HepG2 (cell line): ENCODE measurements at regions not wholly inside any gene's neighbourhood (a gene's known extent, or its start where the extent isn't known, plus 50 kb on each side); places are given as distances from the start of the nearest gene placed in this dataset.

Experiments used
- ATAC-seq: fragments of 200-7000 bp; cut with Tn5 transposase; 3 replicates; pipeline ENCODE4 v1.9.1; 2020; ENCODE audit warnings: mild to moderate bottlenecking, moderate library complexity
- BruUV-seq: library from RNA; stranded (reverse); fragments of 400-500 nt; replicated peaks from 2 replicates; lab custom pipeline; 2021; lab: Mats Ljungman, UMichigan
- CTCF ChIA-PET: fragments of 300-600 bp; formaldehyde crosslinking; extraction: SDS; loops from one replicate; lab custom pipeline; 2021; ENCODE audit warnings: low total read pairs, inconsistent platforms, low intra/inter-chr PET ratio; lab: Yijun Ruan, JAX
- POLR2A ChIA-PET: fragments of 350-600 bp; sonication (Branson Sonifier 250); formaldehyde crosslinking; loops from one replicate; lab custom pipeline; 2020; ENCODE audit warnings: antibody characterized with exemption, inconsistent platforms; lab: Yijun Ruan, JAX
- DNase-seq: peaks from one replicate; pipeline ENCODE4 v3.0.0-alpha.2; 2015; ENCODE audit warnings: low spot score
- FAIRE-seq: peaks from 3 replicates; lab custom pipeline; 2011; peaks lifted over from hg19 to GRCh38; lab: Jason Lieb, UNC
- H2AFZ ChIP-seq: one replicate; pipeline ENCODE4 v1.6.1; 2011; ENCODE audit warnings: low read length, inconsistent platforms
- H3K27ac ChIP-seq: fragments of 300-600 bp; 3 replicates; pipeline ENCODE4 v1.8.0; 2011; ENCODE audit warnings: mixed run types, mild to moderate bottlenecking, mixed read lengths, low read length, inconsistent platforms; ENCODE audit not compliant: insufficient read depth; ENCODE audit errors: extremely low read length
- H3K27me3 ChIP-seq, 2 experiments: fragments of 200-600 bp in 1 of 2; 2 replicates in 1 of 2; 3 replicates in 1 of 2; pipeline versions ENCODE4 v1.6.0 to v1.8.0; 2011; ENCODE audit warnings: low read length in 2 of 2, mild to moderate bottlenecking in 2 of 2, moderate library complexity in 2 of 2, inconsistent platforms in 1 of 2; ENCODE audit not compliant: insufficient read depth in 2 of 2, control insufficient read depth in 1 of 2
- H3K36me3 ChIP-seq, 2 experiments: fragments of 200-600 bp in 1 of 2; replicated peaks in 1 of 2; 2 replicates in 1 of 2; 3 replicates in 1 of 2; pipeline versions ENCODE4 v1.5.1 to v1.8.0; 2011; ENCODE audit warnings: low read length in 2 of 2, inconsistent platforms in 1 of 2; ENCODE audit not compliant: insufficient read depth in 2 of 2, control insufficient read depth in 1 of 2
- H3K4me1 ChIP-seq: 2 replicates; pipeline ENCODE4 v1.5.1; 2012; ENCODE audit warnings: low read length, inconsistent platforms; ENCODE audit not compliant: insufficient read depth
- H3K4me2 ChIP-seq: 2 replicates; pipeline ENCODE4 v1.6.0; 2011; ENCODE audit warnings: low read depth, low read length, inconsistent platforms
- H3K4me3 ChIP-seq, 3 experiments: fragments of 200-600 bp in 1 of 3; sonication (generic), shearing (Covaris generic) in 1 of 3; replicated peaks in 1 of 3; 2 replicates each; pipeline ENCODE4 v1.5.1; 2011 to 2016; ENCODE audit warnings: low read length in 3 of 3, inconsistent platforms in 2 of 3, low read depth in 2 of 3, mild to moderate bottlenecking in 2 of 3, control low read depth in 1 of 3, mixed read lengths in 1 of 3; ENCODE audit not compliant: insufficient read depth in 1 of 3
- H3K79me2 ChIP-seq: one replicate; pipeline ENCODE4 v1.6.1; 2011; ENCODE audit warnings: low read length, inconsistent platforms; ENCODE audit not compliant: insufficient read depth
- H3K9ac ChIP-seq: 2 replicates; pipeline ENCODE4 v1.6.0; 2011; ENCODE audit warnings: mild to moderate bottlenecking, low read depth, low read length, inconsistent platforms; ENCODE audit not compliant: insufficient read depth
- H3K9me3 ChIP-seq: 2 replicates; pipeline ENCODE4 v1.5.1; 2012; ENCODE audit warnings: mild to moderate bottlenecking, low read length
- H4K20me1 ChIP-seq: 2 replicates; pipeline ENCODE4 v1.6.0; 2011; ENCODE audit warnings: inconsistent platforms, mild to moderate bottlenecking, low read length, moderate library complexity; ENCODE audit not compliant: insufficient read depth
- GTF2F1 ChIP-seq: fragments of 150-350 bp; IDR thresholded peaks from 2 replicates; pipeline ENCODE4 v1.6.1; 2014; ENCODE audit warnings: low read length
- MATR3 ChIP-seq: sonication (generic); formaldehyde crosslinking; IDR thresholded peaks from 2 replicates; pipeline ENCODE4 v1.4.0; 2020; ENCODE audit warnings: missing genetic modification reagents
- ZNF292 ChIP-seq: sonication (generic); formaldehyde crosslinking; IDR thresholded peaks from 2 replicates; pipeline ENCODE4 v1.8.1; 2022; ENCODE audit warnings: mild to moderate bottlenecking, low read depth, missing genetic modification reagents, borderline replicate concordance
- WGBS: methylation state at CpG from one replicate; pipeline ENCODE4 v1.1.6; 2017; ENCODE audit warnings: low lambda C conversion rate; 5-methylcytosine and 5-hydroxymethylcytosine counted together
- in situ Hi-C: cut with HindIII; loops from 2 replicates; pipeline ENCODE4 v1.10.0; 2017; ENCODE audit warnings: low pct_unique_long_range_greater_than_20kb; ENCODE audit not compliant: extremely low pct_ligation_motif_present
- intact Hi-C: fragments of 100-400 bp; cut with micrococcal nuclease; formaldehyde crosslinking; loops from one replicate; pipeline ENCODE4 v1.10.0; 2022; ENCODE audit not compliant: unreplicated experiment
- TF ChIP-seq, protein P1 (sequence below): sonication (generic); formaldehyde crosslinking; IDR thresholded peaks from one replicate; pipeline ENCODE4 v1.5.1; 2020; ENCODE audit warnings: mild to moderate bottlenecking, missing genetic modification reagents; ENCODE audit errors: not compliant biosample characterization
- TF ChIP-seq, protein P2 (sequence below): sonication (generic); formaldehyde crosslinking; IDR thresholded peaks from 2 replicates; pipeline ENCODE4 v1.5.0; 2020; ENCODE audit warnings: mild to moderate bottlenecking, low read depth, missing genetic modification reagents, borderline replicate concordance
- TF ChIP-seq, protein P3 (sequence below): fragments of 450-650 bp; IDR thresholded peaks from 2 replicates; pipeline ENCODE4 v1.6.1; 2016

DNA sequence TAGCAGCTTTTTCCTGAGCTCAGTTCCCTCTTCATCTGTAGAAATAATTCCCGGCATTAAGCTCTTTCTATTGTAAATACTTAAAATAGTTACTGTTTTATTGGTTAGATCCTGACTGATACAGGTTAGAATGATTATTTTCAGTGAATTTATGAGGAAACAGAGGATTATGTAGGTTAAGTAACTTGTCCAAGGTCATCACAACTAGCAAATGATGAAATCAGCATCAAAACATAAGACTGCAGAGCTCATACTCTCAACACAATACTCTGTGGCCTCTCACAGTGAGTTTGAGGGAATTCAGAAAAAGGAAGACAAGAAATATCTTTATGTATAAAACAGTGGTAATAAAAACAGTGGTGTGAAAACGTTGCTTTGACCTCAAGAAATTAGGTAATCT lies 113.2 kb upstream of the DLX2 start (continued):
- TF ChIP-seq, protein P1, sequence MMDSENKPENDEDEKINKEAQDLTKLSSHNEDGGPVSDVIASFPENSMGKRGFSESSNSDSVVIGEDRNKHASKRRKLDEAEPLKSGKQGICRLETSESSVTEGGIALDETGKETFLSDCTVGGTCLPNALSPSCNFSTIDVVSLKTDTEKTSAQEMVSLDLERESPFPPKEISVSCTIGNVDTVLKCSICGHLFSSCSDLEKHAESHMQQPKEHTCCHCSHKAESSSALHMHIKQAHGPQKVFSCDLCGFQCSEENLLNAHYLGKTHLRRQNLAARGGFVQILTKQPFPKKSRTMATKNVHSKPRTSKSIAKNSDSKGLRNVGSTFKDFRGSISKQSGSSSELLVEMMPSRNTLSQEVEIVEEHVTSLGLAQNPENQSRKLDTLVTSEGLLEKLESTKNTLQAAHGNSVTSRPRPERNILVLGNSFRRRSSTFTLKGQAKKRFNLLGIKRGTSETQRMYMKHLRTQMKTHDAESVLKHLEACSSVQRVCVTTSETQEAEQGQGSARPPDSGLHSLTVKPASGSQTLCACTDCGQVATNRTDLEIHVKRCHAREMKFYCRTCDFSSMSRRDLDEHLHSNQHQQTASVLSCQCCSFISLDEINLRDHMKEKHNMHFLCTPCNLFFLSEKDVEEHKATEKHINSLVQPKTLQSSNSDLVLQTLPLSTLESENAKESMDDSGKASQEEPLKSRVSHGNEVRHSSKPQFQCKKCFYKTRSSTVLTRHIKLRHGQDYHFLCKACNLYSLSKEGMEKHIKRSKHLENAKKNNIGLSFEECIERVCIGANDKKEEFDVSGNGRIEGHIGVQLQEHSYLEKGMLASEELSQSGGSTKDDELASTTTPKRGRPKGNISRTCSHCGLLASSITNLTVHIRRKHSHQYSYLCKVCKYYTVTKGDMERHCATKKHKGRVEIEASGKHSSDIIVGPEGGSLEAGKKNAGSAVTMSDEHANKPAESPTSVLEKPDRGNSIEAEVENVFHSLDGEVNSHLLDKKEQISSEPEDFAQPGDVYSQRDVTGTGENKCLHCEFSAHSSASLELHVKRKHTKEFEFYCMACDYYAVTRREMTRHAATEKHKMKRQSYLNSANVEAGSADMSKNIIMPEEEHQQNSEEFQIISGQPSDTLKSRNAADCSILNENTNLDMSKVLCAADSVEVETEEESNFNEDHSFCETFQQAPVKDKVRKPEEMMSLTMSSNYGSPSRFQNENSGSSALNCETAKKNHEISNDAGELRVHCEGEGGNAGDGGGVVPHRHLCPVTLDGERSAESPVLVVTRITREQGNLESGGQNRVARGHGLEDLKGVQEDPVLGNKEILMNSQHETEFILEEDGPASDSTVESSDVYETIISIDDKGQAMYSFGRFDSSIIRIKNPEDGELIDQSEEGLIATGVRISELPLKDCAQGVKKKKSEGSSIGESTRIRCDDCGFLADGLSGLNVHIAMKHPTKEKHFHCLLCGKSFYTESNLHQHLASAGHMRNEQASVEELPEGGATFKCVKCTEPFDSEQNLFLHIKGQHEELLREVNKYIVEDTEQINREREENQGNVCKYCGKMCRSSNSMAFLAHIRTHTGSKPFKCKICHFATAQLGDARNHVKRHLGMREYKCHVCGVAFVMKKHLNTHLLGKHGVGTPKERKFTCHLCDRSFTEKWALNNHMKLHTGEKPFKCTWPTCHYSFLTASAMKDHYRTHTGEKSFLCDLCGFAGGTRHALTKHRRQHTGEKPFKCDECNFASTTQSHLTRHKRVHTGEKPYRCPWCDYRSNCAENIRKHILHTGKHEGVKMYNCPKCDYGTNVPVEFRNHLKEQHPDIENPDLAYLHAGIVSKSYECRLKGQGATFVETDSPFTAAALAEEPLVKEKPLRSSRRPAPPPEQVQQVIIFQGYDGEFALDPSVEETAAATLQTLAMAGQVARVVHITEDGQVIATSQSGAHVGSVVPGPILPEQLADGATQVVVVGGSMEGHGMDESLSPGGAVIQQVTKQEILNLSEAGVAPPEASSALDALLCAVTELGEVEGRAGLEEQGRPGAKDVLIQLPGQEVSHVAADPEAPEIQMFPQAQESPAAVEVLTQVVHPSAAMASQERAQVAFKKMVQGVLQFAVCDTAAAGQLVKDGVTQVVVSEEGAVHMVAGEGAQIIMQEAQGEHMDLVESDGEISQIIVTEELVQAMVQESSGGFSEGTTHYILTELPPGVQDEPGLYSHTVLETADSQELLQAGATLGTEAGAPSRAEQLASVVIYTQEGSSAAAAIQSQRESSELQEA = no peak
- TF ChIP-seq, protein P2, sequence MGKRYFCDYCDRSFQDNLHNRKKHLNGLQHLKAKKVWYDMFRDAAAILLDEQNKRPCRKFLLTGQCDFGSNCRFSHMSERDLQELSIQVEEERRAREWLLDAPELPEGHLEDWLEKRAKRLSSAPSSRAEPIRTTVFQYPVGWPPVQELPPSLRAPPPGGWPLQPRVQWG (CRISPR knock-in tag) = no peak

DNA sequence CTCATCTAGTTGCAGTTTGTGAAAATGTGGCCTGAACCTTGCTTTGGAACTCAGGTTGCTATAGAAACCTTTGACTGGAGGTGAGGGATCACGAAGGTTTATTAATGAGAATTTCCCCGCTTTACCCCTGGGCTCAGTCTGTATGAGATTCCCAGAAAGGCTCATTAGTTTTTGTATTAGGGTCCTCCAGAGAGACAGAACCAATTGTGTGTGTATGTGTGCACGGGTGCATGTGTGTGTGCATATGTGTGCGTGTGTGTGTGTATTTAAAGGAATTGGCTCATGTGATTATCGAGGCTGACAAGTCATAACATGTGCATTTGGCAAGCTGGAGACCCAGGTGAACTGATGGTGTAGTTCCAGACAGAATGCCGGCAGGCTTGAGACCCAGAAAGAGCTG lies 113.8 kb upstream of the DLX2 start:
- no peaks in the 10 kb centered on the region for H3K36me3 ChIP-seq
- intact Hi-C loops = no loop called here
- H3K9me3 ChIP-seq = no peaks in the 10 kb centered on the region
- H3K4me2 ChIP-seq = no peak overlapping the region
- DNase-seq (no peak), FAIRE-seq (no peak), ATAC-seq (no peak)
- H3K9ac ChIP-seq = no peak overlapping the region
- in situ Hi-C loops = no loop called here
- no peak overlapping the region for H3K27ac ChIP-seq
- no TSS peak for BruUV-seq
- H3K4me1 ChIP-seq = no peaks in the 10 kb centered on the region
- no peaks in the 10 kb centered on the region for H3K79me2 ChIP-seq
- WGBS = 34% methylated on average over 6 of the region's 6 CpGs
- peaks cover 3 to 40% of the 10 kb centered on the region in 2 experiments; a peak in 4 of 5 replicates for H3K27me3 ChIP-seq
- TF ChIP-seq ZNF292 (CRISPR knock-in tag) (no peak), GTF2F1 (no peak), MATR3 (CRISPR knock-in tag) (no peak)
- TF ChIP-seq, protein P3, sequence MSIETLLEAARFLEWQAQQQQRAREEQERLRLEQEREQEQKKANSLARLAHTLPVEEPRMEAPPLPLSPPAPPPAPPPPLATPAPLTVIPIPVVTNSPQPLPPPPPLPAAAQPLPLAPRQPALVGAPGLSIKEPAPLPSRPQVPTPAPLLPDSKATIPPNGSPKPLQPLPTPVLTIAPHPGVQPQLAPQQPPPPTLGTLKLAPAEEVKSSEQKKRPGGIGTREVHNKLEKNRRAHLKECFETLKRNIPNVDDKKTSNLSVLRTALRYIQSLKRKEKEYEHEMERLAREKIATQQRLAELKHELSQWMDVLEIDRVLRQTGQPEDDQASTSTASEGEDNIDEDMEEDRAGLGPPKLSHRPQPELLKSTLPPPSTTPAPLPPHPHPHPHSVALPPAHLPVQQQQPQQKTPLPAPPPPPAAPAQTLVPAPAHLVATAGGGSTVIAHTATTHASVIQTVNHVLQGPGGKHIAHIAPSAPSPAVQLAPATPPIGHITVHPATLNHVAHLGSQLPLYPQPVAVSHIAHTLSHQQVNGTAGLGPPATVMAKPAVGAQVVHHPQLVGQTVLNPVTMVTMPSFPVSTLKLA = peak; percentile 39; the same call in 1 of the 2 replicates
- no peak overlapping the region for H3K4me3 ChIP-seq
- ChIA-PET POLR2A (no interaction called here), CTCF (no interaction called here)
- no peak overlapping the region for H2AFZ ChIP-seq
- no peaks in the 10 kb centered on the region for H4K20me1 ChIP-seq
